Neural progenitor cell (in vitro differentiated cells): ENCODE measurements at regions not wholly inside any gene's neighbourhood (a gene's known extent, or its start where the extent isn't known, plus 50 kb on each side); places are given as distances from the start of the nearest gene placed in this dataset.
"Not testable (repeated sequence)": the region's sequence is repeated elsewhere in the genome, so short reads cannot be mapped to it uniquely, and the experiment has no call there.

ENCODE experiments used
- DNase-seq: peaks from one replicate; pipeline ENCODE4 v3.0.0-alpha.2; 2016; ENCODE audit warnings: low spot score
- H2AFZ ChIP-seq: fragments of 200-600 bp; sonication (generic); replicated peaks from 2 replicates; pipeline ENCODE4 v1.6.1; 2016; ENCODE audit warnings: antibody characterized with exemption
- H3F3A ChIP-seq: fragments of 200-600 bp; sonication (generic); 2 replicates; pipeline ENCODE4 v1.6.1; 2016; ENCODE audit warnings: antibody characterized with exemption, low read depth
- H3K27ac ChIP-seq: fragments of 200-600 bp; sonication (generic); 2 replicates; pipeline ENCODE4 v1.5.1; 2016; ENCODE audit warnings: mild to moderate bottlenecking
- H3K27me3 ChIP-seq: fragments of 200-600 bp; sonication (generic); 2 replicates; pipeline ENCODE4 v1.6.1; 2016; ENCODE audit warnings: mild to moderate bottlenecking, moderate library complexity
- H3K36me3 ChIP-seq: fragments of 200-600 bp; sonication (generic); 2 replicates; pipeline ENCODE4 v1.5.1; 2016
- H3K4me1 ChIP-seq: fragments of 200-600 bp; sonication (generic); 2 replicates; pipeline ENCODE4 v1.6.1; 2016; ENCODE audit warnings: mixed run types
- H3K4me2 ChIP-seq: fragments of 200-600 bp; sonication (generic); 2 replicates; pipeline ENCODE4 v1.6.1; 2016
- H3K4me3 ChIP-seq: fragments of 200-600 bp; sonication (generic); 2 replicates; pipeline ENCODE4 v1.5.1; 2016
- H3K79me2 ChIP-seq: fragments of 200-600 bp; sonication (generic); 2 replicates; pipeline ENCODE4 v1.6.1; 2016; ENCODE audit warnings: low read depth
- H3K9ac ChIP-seq: fragments of 200-600 bp; sonication (generic); 2 replicates; pipeline ENCODE4 v1.6.1; 2016
- H3K9me3 ChIP-seq: fragments of 200-600 bp; sonication (generic); 2 replicates; pipeline ENCODE4 v1.5.1; 2016; ENCODE audit warnings: low read depth
- H4K20me1 ChIP-seq: fragments of 200-600 bp; sonication (generic); 2 replicates; pipeline ENCODE4 v1.6.1; 2016; ENCODE audit warnings: low read depth
- H3K27ac Mint-ChIP-seq: 3 replicates; pipeline ENCODE4 v1.8.0; 2021; ENCODE audit warnings: mixed read lengths
- H3K27me3 Mint-ChIP-seq: 2 replicates; pipeline ENCODE4 v1.8.0; 2022; ENCODE audit warnings: low read depth, mild to moderate bottlenecking, inconsistent platforms, moderate library complexity, mixed read lengths; ENCODE audit not compliant: insufficient read depth
- H3K36me3 Mint-ChIP-seq: 3 replicates; pipeline ENCODE4 v1.8.0; 2021; ENCODE audit warnings: mixed read lengths
- H3K4me1 Mint-ChIP-seq: 3 replicates; pipeline ENCODE4 v1.8.0; 2021; ENCODE audit warnings: mixed read lengths
- H3K4me3 Mint-ChIP-seq: 3 replicates; pipeline ENCODE4 v1.8.0; 2021; ENCODE audit warnings: mild to moderate bottlenecking, moderate library complexity, mixed read lengths
- H3K9me3 Mint-ChIP-seq: 3 replicates; pipeline ENCODE4 v1.8.0; 2020; ENCODE audit warnings: mixed read lengths
- CTCF ChIP-seq: fragments of 200-600 bp; sonication (generic); IDR thresholded peaks from 2 replicates; pipeline ENCODE4 v1.5.1; 2017; ENCODE audit warnings: antibody characterized with exemption, mild to moderate bottlenecking
- EZH2 ChIP-seq: fragments of 200-600 bp; sonication (generic); IDR thresholded peaks from 2 replicates; pipeline ENCODE4 v1.6.1; 2017; ENCODE audit warnings: antibody characterized with exemption, mild to moderate bottlenecking, moderate library complexity
- EZH2phosphoT487 ChIP-seq: fragments of 200-600 bp; sonication (generic); IDR thresholded peaks from 2 replicates; pipeline ENCODE4 v1.6.1; 2017; ENCODE audit warnings: antibody characterized with exemption

GRCh38 chrX:98296129-98296528 is 1412.4 kb downstream of the RPA4 start:
- H3K4me1 Mint-ChIP-seq, result no peaks in the 10 kb centered on the region
- no peak overlapping the region for H3K9ac ChIP-seq
- H3K27me3 Mint-ChIP-seq, result no peaks in the 10 kb centered on the region
- H3K9me3 ChIP-seq, result no peaks in the 10 kb centered on the region
- no peak overlapping the region for H3K27ac ChIP-seq
- DNase-seq, result no peak
- H4K20me1 ChIP-seq, result no peaks in the 10 kb centered on the region
- H3K9me3 Mint-ChIP-seq, result peaks cover 7% of the 10 kb centered on the region
- TF ChIP-seq CTCF, result no peak
- no peak for TF ChIP-seq EZH2
- no peak for TF ChIP-seq EZH2phosphoT487
- no peaks in the 10 kb centered on the region for H3K36me3 ChIP-seq
- H3K4me3 ChIP-seq, result no peak overlapping the region
- no peaks in the 10 kb centered on the region for H3K79me2 ChIP-seq
- H3K4me2 ChIP-seq, result no peak overlapping the region
- H3F3A ChIP-seq, result peaks cover 6% of the 10 kb centered on the region
- no peaks in the 10 kb centered on the region for H3K27me3 ChIP-seq
- no peaks in the 10 kb centered on the region for H3K36me3 Mint-ChIP-seq
- H3K4me1 ChIP-seq, result peaks cover 11% of the 10 kb centered on the region
- H2AFZ ChIP-seq, result no peak overlapping the region
- no peak overlapping the region for H3K27ac Mint-ChIP-seq
- no peak overlapping the region for H3K4me3 Mint-ChIP-seq

GRCh38 chrX:98299785-98300184 is 1416.1 kb downstream of the RPA4 start:
- Histone ChIP-seq H3F3A (no peaks in the 10 kb centered on the region), H3K27me3 (no peaks in the 10 kb centered on the region), H2AFZ (no peak overlapping the region), H3K4me3 (no peak overlapping the region), H3K36me3 (no peaks in the 10 kb centered on the region), H3K27ac (no peak overlapping the region), H3K4me1 (peaks cover under 1% of the 10 kb centered on the region), H3K9me3 (no peaks in the 10 kb centered on the region), H3K9ac (no peak overlapping the region), H3K4me2 (no peak overlapping the region), H3K79me2 (no peaks in the 10 kb centered on the region), H4K20me1 (no peaks in the 10 kb centered on the region)
- no peak overlapping the region for H3K4me3 Mint-ChIP-seq
- no peak for TF ChIP-seq CTCF
- no peak for TF ChIP-seq EZH2phosphoT487
- TF ChIP-seq EZH2, result no peak
- no peaks in the 10 kb centered on the region for H3K36me3 Mint-ChIP-seq
- no peaks in the 10 kb centered on the region for H3K4me1 Mint-ChIP-seq
- DNase-seq, result no peak
- no peaks in the 10 kb centered on the region for H3K27me3 Mint-ChIP-seq
- no peak overlapping the region for H3K27ac Mint-ChIP-seq
- H3K9me3 Mint-ChIP-seq, result peaks cover 12% of the 10 kb centered on the region

- not testable (repeated sequence) for H3K27me3 ChIP-seq, H3K27ac ChIP-seq, H3F3A ChIP-seq, H3K4me3 Mint-ChIP-seq, H3K27ac Mint-ChIP-seq, H3K4me1 Mint-ChIP-seq, H2AFZ ChIP-seq, H3K9me3 ChIP-seq, H3K4me3 ChIP-seq, DNase-seq, H3K36me3 Mint-ChIP-seq, H3K4me1 ChIP-seq, H4K20me1 ChIP-seq, H3K27me3 Mint-ChIP-seq, H3K4me2 ChIP-seq, H3K36me3 ChIP-seq, H3K79me2 ChIP-seq, H3K9ac ChIP-seq
- H3K9me3 Mint-ChIP-seq, result peaks cover 18% of the 10 kb centered on the region
These were observed 1416.8 kb downstream of the RPA4 start for GRCh38 chrX:98300536-98300935.

- Mint-ChIP-seq H3K4me1 (peaks cover 2% of the 10 kb centered on the region), H3K27ac (no peak overlapping the region), H3K27me3 (no peaks in the 10 kb centered on the region), H3K36me3 (no peaks in the 10 kb centered on the region), H3K4me3 (no peak overlapping the region), H3K9me3 (no peaks in the 10 kb centered on the region)
- Histone ChIP-seq H3K9ac (no peak overlapping the region), H3K27me3 (no peaks in the 10 kb centered on the region), H2AFZ (no peak overlapping the region), H3K9me3 (no peaks in the 10 kb centered on the region), H3K4me3 (no peak overlapping the region), H4K20me1 (no peaks in the 10 kb centered on the region), H3K4me1 (peaks cover 7% of the 10 kb centered on the region), H3K27ac (no peak overlapping the region), H3K79me2 (no peaks in the 10 kb centered on the region), H3K4me2 (no peak overlapping the region), H3K36me3 (no peaks in the 10 kb centered on the region), H3F3A (no peaks in the 10 kb centered on the region)
- TF ChIP-seq EZH2 (no peak), CTCF (no peak), EZH2phosphoT487 (no peak)
- DNase-seq, result no peak
These were observed 1447.7 kb downstream of the RPA4 start for GRCh38 chrX:98331407-98331806.
